ENCODE measurements at regions not wholly inside any gene's neighbourhood (a gene's known extent, or its start where the extent isn't known, plus 50 kb on each side); places are given as distances from the start of the nearest gene placed in this dataset.
"Not testable (repeated sequence)": the region's sequence is repeated elsewhere in the genome, so short reads cannot be mapped to it uniquely, and the experiment has no call there.

DNA sequence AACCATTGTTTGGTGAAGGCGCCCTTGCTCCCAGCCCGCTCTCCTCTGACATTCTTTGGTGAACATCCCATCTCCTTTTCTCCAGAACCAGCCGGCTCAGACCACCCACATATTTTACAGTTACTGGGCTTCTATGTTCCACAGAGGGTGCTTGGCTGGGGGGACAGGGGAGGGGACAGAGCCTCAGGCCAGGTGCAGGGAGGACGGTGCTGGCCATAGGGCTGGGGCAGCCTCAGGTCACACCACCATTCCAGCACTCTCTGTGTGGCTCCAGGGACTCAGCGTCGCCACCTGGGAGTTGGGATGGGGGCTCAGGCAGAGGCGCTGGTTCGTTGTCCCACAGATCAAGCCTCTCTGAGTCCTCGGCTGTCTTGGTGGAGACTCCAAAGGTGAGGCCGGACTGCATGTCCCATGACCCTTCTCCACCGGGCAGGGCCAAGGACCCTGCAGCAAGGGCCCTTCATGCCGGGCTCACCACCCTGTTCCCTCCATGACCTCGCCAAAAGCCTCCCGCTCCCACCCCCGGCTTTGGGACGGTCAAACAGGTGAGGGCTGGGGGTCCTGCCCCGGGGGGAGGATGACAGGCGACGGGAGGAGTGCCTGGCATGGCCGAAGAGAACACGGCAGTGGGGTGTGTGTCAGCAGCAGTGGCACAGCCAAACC is 176.4 kb downstream of the NPIPB11 start:
- TF ChIP-seq CTCF, POLR2A (IDR thresholded peaks at IDR 0.05): not testable (repeated sequence)

Measured in esophagus squamous epithelium (tissue), 4 donors.